ENCODE measurements at regions not wholly inside any gene's neighbourhood (a gene's known extent, or its start where the extent isn't known, plus 50 kb on each side); places are given as distances from the start of the nearest gene placed in this dataset.

- Histone ChIP-seq H4K20me1 (ENCODE audit: insufficient read depth, low read length, poor library complexity, severe bottlenecking) (no peaks in the 10 kb centered on the region), H3K4me3 (ENCODE audit: low read length, poor library complexity, severe bottlenecking) (no peak overlapping the region), H3K79me2 (ENCODE audit: insufficient read depth, low read length) (no peaks in the 10 kb centered on the region), H3K9me2 (replicated peaks; ENCODE audit: low read depth, low read length) (no peaks in the 10 kb centered on the region), H3K36me3 (ENCODE audit: insufficient read depth, low read length) (no peaks in the 10 kb centered on the region), H3K4me2 (ENCODE audit: low read depth, low read length, poor library complexity, severe bottlenecking) (no peak overlapping the region), H3F3A (ENCODE audit: low read depth) (no peaks in the 10 kb centered on the region), H3K9ac (ENCODE audit: low read depth, low read length, poor library complexity, severe bottlenecking) (no peak overlapping the region), H3K4me1 (ENCODE audit: insufficient read depth, low read length, poor library complexity, severe bottlenecking) (no peaks in the 10 kb centered on the region), H3K27me3 (ENCODE audit: insufficient read depth, low read length, poor library complexity, severe bottlenecking) (no peaks in the 10 kb centered on the region), H3K9me3 (ENCODE audit: insufficient read depth, low read depth, low read length) (no peaks in the 10 kb centered on the region), H2AFZ (ENCODE audit: low read length) (no peak overlapping the region)
- TF ChIP-seq, protein P1, sequence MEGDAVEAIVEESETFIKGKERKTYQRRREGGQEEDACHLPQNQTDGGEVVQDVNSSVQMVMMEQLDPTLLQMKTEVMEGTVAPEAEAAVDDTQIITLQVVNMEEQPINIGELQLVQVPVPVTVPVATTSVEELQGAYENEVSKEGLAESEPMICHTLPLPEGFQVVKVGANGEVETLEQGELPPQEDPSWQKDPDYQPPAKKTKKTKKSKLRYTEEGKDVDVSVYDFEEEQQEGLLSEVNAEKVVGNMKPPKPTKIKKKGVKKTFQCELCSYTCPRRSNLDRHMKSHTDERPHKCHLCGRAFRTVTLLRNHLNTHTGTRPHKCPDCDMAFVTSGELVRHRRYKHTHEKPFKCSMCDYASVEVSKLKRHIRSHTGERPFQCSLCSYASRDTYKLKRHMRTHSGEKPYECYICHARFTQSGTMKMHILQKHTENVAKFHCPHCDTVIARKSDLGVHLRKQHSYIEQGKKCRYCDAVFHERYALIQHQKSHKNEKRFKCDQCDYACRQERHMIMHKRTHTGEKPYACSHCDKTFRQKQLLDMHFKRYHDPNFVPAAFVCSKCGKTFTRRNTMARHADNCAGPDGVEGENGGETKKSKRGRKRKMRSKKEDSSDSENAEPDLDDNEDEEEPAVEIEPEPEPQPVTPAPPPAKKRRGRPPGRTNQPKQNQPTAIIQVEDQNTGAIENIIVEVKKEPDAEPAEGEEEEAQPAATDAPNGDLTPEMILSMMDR (conservative IDR thresholded peaks at IDR 0.05; ENCODE audit: low read length), result no peak
- TF ChIP-seq EZH2phosphoT487 (IDR thresholded peaks at IDR 0.05; ENCODE audit: borderline replicate concordance), result no peak
Observed at GRCh38 chr4:77505275-77505957, 100.2 kb upstream of the CXCL13 start.

DNA sequence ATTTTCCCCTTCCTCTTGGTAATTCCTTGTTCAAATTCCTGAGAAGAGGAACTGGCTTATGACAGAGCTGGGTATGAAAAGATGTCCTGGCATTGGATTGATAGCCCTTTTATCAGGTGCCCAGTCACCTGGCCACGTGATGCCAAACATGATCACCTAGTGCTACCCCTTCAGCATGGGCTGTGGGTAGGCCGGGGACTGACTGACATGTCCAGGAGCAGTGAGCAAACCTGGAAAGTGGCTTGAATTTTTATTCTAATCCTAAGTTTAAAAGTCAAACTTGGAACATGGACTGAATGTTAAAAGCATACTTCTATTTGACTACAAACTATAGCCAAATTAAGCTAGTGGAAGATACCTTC is 99.7 kb upstream of the CXCL13 start:
- no peaks in the 10 kb centered on the region for H3K9me2 ChIP-seq (replicated peaks; ENCODE audit: low read depth, low read length)
- no peaks in the 10 kb centered on the region for H3F3A ChIP-seq (ENCODE audit: low read depth)
- H3K9me3 ChIP-seq (ENCODE audit: insufficient read depth, low read depth, low read length), result no peaks in the 10 kb centered on the region
- no peaks in the 10 kb centered on the region for H3K27me3 ChIP-seq (ENCODE audit: insufficient read depth, low read length, poor library complexity, severe bottlenecking)
- TF ChIP-seq, protein P1 (conservative IDR thresholded peaks at IDR 0.05; ENCODE audit: low read length), result no peak
- TF ChIP-seq EZH2phosphoT487 (IDR thresholded peaks at IDR 0.05; ENCODE audit: borderline replicate concordance), result no peak
- no peak overlapping the region for H2AFZ ChIP-seq (ENCODE audit: low read length)
- H3K4me1 ChIP-seq (ENCODE audit: insufficient read depth, low read length, poor library complexity, severe bottlenecking), result no peaks in the 10 kb centered on the region
- H3K79me2 ChIP-seq (ENCODE audit: insufficient read depth, low read length), result no peaks in the 10 kb centered on the region
- no peak overlapping the region for H3K4me3 ChIP-seq (ENCODE audit: low read length, poor library complexity, severe bottlenecking)
- no peak overlapping the region for H3K9ac ChIP-seq (ENCODE audit: low read depth, low read length, poor library complexity, severe bottlenecking)
- no peak overlapping the region for H3K4me2 ChIP-seq (ENCODE audit: low read depth, low read length, poor library complexity, severe bottlenecking)
- H4K20me1 ChIP-seq (ENCODE audit: insufficient read depth, low read length, poor library complexity, severe bottlenecking), result no peaks in the 10 kb centered on the region
- H3K36me3 ChIP-seq (ENCODE audit: insufficient read depth, low read length), result no peaks in the 10 kb centered on the region

DNA sequence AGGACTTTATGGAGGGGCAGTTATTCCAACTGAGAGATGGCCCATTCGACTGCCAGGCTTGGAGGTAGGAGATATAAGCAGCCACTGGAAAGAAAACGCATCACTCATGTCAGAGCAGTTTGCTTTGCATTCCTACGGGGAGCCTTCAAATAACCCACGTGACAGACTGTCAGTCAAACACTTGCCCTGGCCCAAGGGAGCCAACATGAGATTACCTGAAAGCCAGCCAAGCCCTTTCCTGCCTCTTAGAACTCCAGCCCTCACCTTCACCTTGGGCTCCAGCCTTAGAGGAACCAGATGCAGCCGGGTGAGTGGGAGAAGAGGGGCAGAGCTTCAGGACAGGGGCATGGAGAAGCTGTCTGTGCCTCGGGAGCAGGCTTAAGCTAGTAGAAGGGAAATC is 95.3 kb upstream of the CXCL13 start:
- H3K36me3 ChIP-seq (ENCODE audit: insufficient read depth, low read length), result no peaks in the 10 kb centered on the region
- no peak overlapping the region for H3K9ac ChIP-seq (ENCODE audit: low read depth, low read length, poor library complexity, severe bottlenecking)
- no peak overlapping the region for H3K4me3 ChIP-seq (ENCODE audit: low read length, poor library complexity, severe bottlenecking)
- H3K79me2 ChIP-seq (ENCODE audit: insufficient read depth, low read length), result no peaks in the 10 kb centered on the region
- no peaks in the 10 kb centered on the region for H3K4me1 ChIP-seq (ENCODE audit: insufficient read depth, low read length, poor library complexity, severe bottlenecking)
- H3K27me3 ChIP-seq (ENCODE audit: insufficient read depth, low read length, poor library complexity, severe bottlenecking), result no peaks in the 10 kb centered on the region
- no peaks in the 10 kb centered on the region for H4K20me1 ChIP-seq (ENCODE audit: insufficient read depth, low read length, poor library complexity, severe bottlenecking)
- no peak for TF ChIP-seq EZH2phosphoT487 (IDR thresholded peaks at IDR 0.05; ENCODE audit: borderline replicate concordance)
- TF ChIP-seq, protein P1 (conservative IDR thresholded peaks at IDR 0.05; ENCODE audit: low read length), result no peak
- H3K9me3 ChIP-seq (ENCODE audit: insufficient read depth, low read depth, low read length), result no peaks in the 10 kb centered on the region
- H3K9me2 ChIP-seq (replicated peaks; ENCODE audit: low read depth, low read length), result no peaks in the 10 kb centered on the region
- H3K4me2 ChIP-seq (ENCODE audit: low read depth, low read length, poor library complexity, severe bottlenecking), result no peak overlapping the region
- no peak overlapping the region for H2AFZ ChIP-seq (ENCODE audit: low read length)
- no peaks in the 10 kb centered on the region for H3F3A ChIP-seq (ENCODE audit: low read depth)

All from Loucy (cell line).